LNCaP clone FGC (cell line): ENCODE measurements at regions not wholly inside any gene's neighbourhood (a gene's known extent, or its start where the extent isn't known, plus 50 kb on each side); places are given as distances from the start of the nearest gene placed in this dataset.
A peak's percentile ranks its signal among the peaks of the same experiment; 100 is the strongest.

Source experiments
- DNase-seq: peaks from one replicate; pipeline ENCODE4 v3.0.0-alpha.2; 2011; ENCODE audit warnings: low read depth
- H3K4me3 ChIP-seq: 2 replicates; pipeline ENCODE4 v1.5.1; 2011; ENCODE audit warnings: mild to moderate bottlenecking, low read depth, low read length, control low read depth
- CTCF ChIP-seq: IDR thresholded peaks from 2 replicates; pipeline ENCODE4 v1.5.1; 2012; ENCODE audit warnings: mild to moderate bottlenecking; ENCODE audit not compliant: control insufficient read depth, insufficient read depth; ENCODE audit errors: extremely low read depth

GRCh38 chr7:18202315-18203045 is 174.8 kb upstream of the PRPS1L1 start:
- no peak for TF ChIP-seq CTCF
- no peak overlapping the region for H3K4me3 ChIP-seq
- DNase-seq = no peak

- DNase-seq = no peak
- no peak overlapping the region for H3K4me3 ChIP-seq
- no peak for TF ChIP-seq CTCF
Measured at GRCh38 chr7:18206331-18206730, 178.7 kb upstream of the PRPS1L1 start.

GRCh38 chr7:18208921-18209320 is 181.3 kb upstream of the PRPS1L1 start:
- H3K4me3 ChIP-seq = no peak overlapping the region
- TF ChIP-seq CTCF = no peak

GRCh38 chr7:18210377-18210776 is 182.7 kb upstream of the PRPS1L1 start:
- no peak overlapping the region for H3K4me3 ChIP-seq
- TF ChIP-seq CTCF = no peak
- DNase-seq = no peak

More at GRCh38 chr7:18208921-18209320, 181.3 kb upstream of the PRPS1L1 start:
- DNase-seq = peak; percentile 57

- no peak overlapping the region for H3K4me3 ChIP-seq
- DNase-seq = no peak
- no peak for TF ChIP-seq CTCF
Measured at GRCh38 chr7:18210788-18211187, 183.1 kb upstream of the PRPS1L1 start.

- no peak overlapping the region for H3K4me3 ChIP-seq
- TF ChIP-seq CTCF = no peak
- DNase-seq = no peak
Measured at GRCh38 chr7:18212308-18212707, 184.7 kb upstream of the PRPS1L1 start.

GRCh38 chr7:18212758-18213157 is 185.1 kb upstream of the PRPS1L1 start:
- no peak for TF ChIP-seq CTCF
- H3K4me3 ChIP-seq = no peak overlapping the region
- no peak for DNase-seq
